H1 (cell line): ENCODE measurements at regions not wholly inside any gene's neighbourhood (a gene's known extent, or its start where the extent isn't known, plus 50 kb on each side); places are given as distances from the start of the nearest gene placed in this dataset.

Experiments used
- CTCF ChIA-PET: fragments of 300-600 bp; sonication (Branson Sonifier 250); formaldehyde crosslinking; loops from one replicate; lab custom pipeline; 2021; ENCODE audit not compliant: partially characterized antibody; lab: Charles Lee
- POLR2A ChIA-PET: fragments of 300-600 bp; sonication (Branson Sonifier 250); formaldehyde crosslinking; loops from one replicate; lab custom pipeline; 2021; ENCODE audit warnings: inconsistent platforms; ENCODE audit not compliant: partially characterized antibody; lab: Charles Lee
- DNase-seq, 2 experiments: peaks; one replicate each; pipeline versions ENCODE4 v3.0.0 to v3.0.0-alpha.2; 2010 to 2022; ENCODE audit warnings: low spot score in 2 of 2, low read depth in 1 of 2, mixed read lengths in 1 of 2
- FAIRE-seq: peaks from 2 replicates; lab custom pipeline; 2011; peaks lifted over from hg19 to GRCh38; lab: Jason Lieb, UNC
- H2AFZ ChIP-seq: 2 replicates; pipeline ENCODE4 v1.8.1; 2012; ENCODE audit warnings: low read length, inconsistent platforms
- H2AK5ac ChIP-seq: 2 replicates; pipeline ENCODE4 v1.6.1; 2013; ENCODE audit warnings: low read depth, low read length
- H2BK120ac ChIP-seq: replicated peaks from 2 replicates; pipeline ENCODE3; 2013; ENCODE audit warnings: low read depth, low read length, inconsistent platforms
- H2BK12ac ChIP-seq: 2 replicates; pipeline ENCODE4 v1.6.1; 2013; ENCODE audit warnings: low read depth, low read length
- H2BK15ac ChIP-seq: 2 replicates; pipeline ENCODE4 v1.6.1; 2013; ENCODE audit warnings: low read length
- H2BK20ac ChIP-seq: 2 replicates; pipeline ENCODE4 v1.6.1; 2013; ENCODE audit warnings: low read length
- H2BK5ac ChIP-seq: 2 replicates; pipeline ENCODE4 v1.6.1; 2013; ENCODE audit warnings: low read depth, low read length
- H3K14ac ChIP-seq: 2 replicates; pipeline ENCODE4 v1.6.1; 2013; ENCODE audit warnings: inconsistent platforms; ENCODE audit not compliant: insufficient read length
- H3K18ac ChIP-seq: 2 replicates; pipeline ENCODE4 v1.6.1; 2013; ENCODE audit warnings: low read length; ENCODE audit errors: extremely low read depth
- H3K23ac ChIP-seq: 2 replicates; pipeline ENCODE4 v1.6.1; 2013; ENCODE audit warnings: inconsistent platforms; ENCODE audit not compliant: insufficient read length
- H3K23me2 ChIP-seq: 2 replicates; pipeline ENCODE4 v1.6.1; 2013; ENCODE audit warnings: low read depth, low read length
- H3K27ac ChIP-seq: 2 replicates; pipeline ENCODE4 v1.6.1; 2011; ENCODE audit warnings: low read depth, low read length, inconsistent platforms
- H3K27me3 ChIP-seq, 4 experiments: replicated peaks in 1 of 4; 1 replicate in 1 of 4; 2 replicates in 3 of 4; pipeline versions ENCODE4 v1.6.1 to v1.8.1; 2011 to 2013; ENCODE audit warnings: low read length in 3 of 4, mild to moderate bottlenecking in 3 of 4, inconsistent platforms in 2 of 4, mixed read lengths in 2 of 4, moderate library complexity in 1 of 4; ENCODE audit not compliant: control insufficient read depth in 3 of 4, insufficient read depth in 3 of 4; ENCODE audit errors: extremely low read depth in 1 of 4
- H3K36me3 ChIP-seq, 4 experiments: 2 replicates each; pipeline versions ENCODE4 v1.6.1 to v1.8.1; 2011 to 2013; ENCODE audit warnings: mild to moderate bottlenecking in 4 of 4, low read length in 3 of 4, moderate library complexity in 2 of 4, control low read depth in 1 of 4, inconsistent platforms in 1 of 4; ENCODE audit not compliant: insufficient read depth in 4 of 4, control insufficient read depth in 2 of 4
- H3K4ac ChIP-seq: replicated peaks from 2 replicates; pipeline ENCODE3; 2013; ENCODE audit warnings: low read length, low read depth, mixed read lengths, inconsistent platforms; ENCODE audit not compliant: insufficient read length
- H3K4me1 ChIP-seq, 4 experiments: replicated peaks in 1 of 4; 1 replicate in 1 of 4; 2 replicates in 3 of 4; pipeline versions ENCODE4 v1.6.1 to v1.8.1; 2011 to 2013; ENCODE audit warnings: low read length in 3 of 4, inconsistent platforms in 2 of 4, mixed read lengths in 1 of 4; ENCODE audit not compliant: insufficient read depth in 4 of 4, control insufficient read depth in 3 of 4
- H3K4me2 ChIP-seq, 2 experiments: 2 replicates each; pipeline versions ENCODE4 v1.6.1 to v1.8.1; 2011 to 2013; ENCODE audit warnings: low read depth in 2 of 2, low read length in 2 of 2, control low read depth in 1 of 2, inconsistent platforms in 1 of 2, mild to moderate bottlenecking in 1 of 2; ENCODE audit not compliant: insufficient read depth in 1 of 2
- H3K4me3 ChIP-seq, 4 experiments: fragments of 200-600, 300-600 bp in 1 of 4; sonication (generic), shearing (Covaris generic), sonication (Bioruptor Twin) in 1 of 4; 2 replicates each; pipeline versions ENCODE4 v1.5.1 to v1.8.1; 2011 to 2016; ENCODE audit warnings: low read length in 4 of 4, low read depth in 3 of 4, control low read depth in 2 of 4, inconsistent platforms in 2 of 4, mild to moderate bottlenecking in 2 of 4, mixed read lengths in 1 of 4, moderate library complexity in 1 of 4; ENCODE audit not compliant: insufficient read depth in 2 of 4; ENCODE audit errors: extremely low read depth in 1 of 4
- H3K56ac ChIP-seq: replicated peaks from 2 replicates; pipeline ENCODE3; 2013; ENCODE audit warnings: low read depth, mild to moderate bottlenecking, mixed read lengths, low read length, inconsistent platforms; ENCODE audit not compliant: insufficient read length
- H3K79me1 ChIP-seq: 2 replicates; pipeline ENCODE4 v1.6.1; 2013; ENCODE audit warnings: low read depth, low read length, control low read depth
- H3K79me2 ChIP-seq, 2 experiments: 2 replicates each; pipeline versions ENCODE4 v1.6.1 to v1.8.1; 2012 to 2013; ENCODE audit warnings: low read length in 2 of 2, mild to moderate bottlenecking in 2 of 2, inconsistent platforms in 1 of 2; ENCODE audit not compliant: insufficient read depth in 2 of 2, control insufficient read depth in 1 of 2
- H3K9ac ChIP-seq, 4 experiments: replicated peaks in 1 of 4; 1 replicate in 1 of 4; 2 replicates in 3 of 4; pipeline versions ENCODE4 v1.6.1 to v1.8.1; 2011 to 2013; ENCODE audit warnings: low read depth in 3 of 4, low read length in 3 of 4, control low read depth in 2 of 4, mild to moderate bottlenecking in 2 of 4, moderate library complexity in 2 of 4, inconsistent platforms in 1 of 4; ENCODE audit errors: extremely low read depth in 1 of 4
- H3K9me3 ChIP-seq, 2 experiments: 2 replicates each; pipeline versions ENCODE4 v1.6.1 to v1.8.1; 2012 to 2013; ENCODE audit warnings: mild to moderate bottlenecking in 2 of 2, moderate library complexity in 2 of 2, control low read depth in 1 of 2, inconsistent platforms in 1 of 2, low read depth in 1 of 2, low read length in 1 of 2, mixed read lengths in 1 of 2; ENCODE audit not compliant: insufficient read depth in 2 of 2
- H4K20me1 ChIP-seq, 2 experiments: replicated peaks in 1 of 2; 2 replicates each; pipeline versions ENCODE3 to v1.8.1; 2011 to 2013; ENCODE audit warnings: inconsistent platforms in 2 of 2, low read length in 2 of 2, mild to moderate bottlenecking in 1 of 2; ENCODE audit not compliant: insufficient read depth in 2 of 2, control insufficient read depth in 1 of 2
- H4K5ac ChIP-seq: 2 replicates; pipeline ENCODE4 v1.6.1; 2013; ENCODE audit warnings: low read length, low read depth, mixed read lengths, inconsistent platforms; ENCODE audit not compliant: insufficient read length
- H4K8ac ChIP-seq: 2 replicates; pipeline ENCODE4 v1.8.0; 2013; ENCODE audit warnings: mild to moderate bottlenecking, moderate library complexity, low read length, inconsistent platforms; ENCODE audit not compliant: insufficient read depth; ENCODE audit errors: extremely low read depth
- H4K91ac ChIP-seq: replicated peaks from 2 replicates; pipeline ENCODE3; 2013; ENCODE audit warnings: low read length, mixed read lengths, inconsistent platforms; ENCODE audit not compliant: insufficient read length
- CHD2 ChIP-seq: IDR thresholded peaks from 2 replicates; pipeline ENCODE4 v1.6.1; 2012; ENCODE audit warnings: low read length, improper control_type of control experiment
- EP300 ChIP-seq, 2 experiments: IDR thresholded peaks; 1 replicate in 1 of 2; 2 replicates in 1 of 2; pipeline ENCODE4 v1.6.1; 2011 to 2012; ENCODE audit warnings: low read depth in 2 of 2, low read length in 2 of 2, mild to moderate bottlenecking in 2 of 2, borderline replicate concordance in 1 of 2, inconsistent platforms in 1 of 2, moderate library complexity in 1 of 2
- FOSL1 ChIP-seq: IDR thresholded peaks from 2 replicates; pipeline ENCODE4 v1.6.1; 2011; ENCODE audit warnings: mild to moderate bottlenecking, low read depth, low read length, moderate library complexity; ENCODE audit not compliant: insufficient read depth
- HDAC2 ChIP-seq, 2 experiments: fragments of 300-600 bp in 1 of 2; sonication (generic) in 1 of 2; IDR thresholded peaks; 2 replicates each; pipeline ENCODE4 v1.6.1; 2011 to 2012; ENCODE audit warnings: low read depth in 2 of 2, low read length in 2 of 2, mild to moderate bottlenecking in 2 of 2, moderate library complexity in 2 of 2, borderline replicate concordance in 1 of 2, inconsistent platforms in 1 of 2
- HDAC6 ChIP-seq: IDR thresholded peaks from one replicate; pipeline ENCODE4 v1.7.1; 2012; ENCODE audit warnings: low read depth, mild to moderate bottlenecking, inconsistent platforms, low read length, moderate library complexity
- PHF8 ChIP-seq: fragments of 200-600 bp; sonication (generic); conservative IDR thresholded peaks from 2 replicates; pipeline ENCODE4 v1.7.1; 2012; ENCODE audit warnings: low read depth, mild to moderate bottlenecking, inconsistent platforms, low read length, moderate library complexity
- RBBP5 ChIP-seq: IDR thresholded peaks from 2 replicates; pipeline ENCODE4 v1.7.1; 2012; ENCODE audit warnings: low read depth, mild to moderate bottlenecking, inconsistent platforms, low read length, moderate library complexity, borderline replicate concordance
- SIX5 ChIP-seq: IDR thresholded peaks from 2 replicates; pipeline ENCODE4 v1.6.1; 2011; ENCODE audit warnings: mild to moderate bottlenecking, low read depth, low read length
- SP1 ChIP-seq: IDR thresholded peaks from 2 replicates; pipeline ENCODE4 v1.6.1; 2011; ENCODE audit warnings: low read depth, low read length
- WGBS, 2 experiments: shearing (Covaris generic) in 1 of 2; methylation state at CpG; one replicate each; pipeline versions ENCODE4 v1.1.6 to v1.1.7; 2013 to 2015; ENCODE audit warnings: low lambda C conversion rate in 2 of 2, mixed read lengths in 2 of 2, inconsistent platforms in 1 of 2, low coverage in 1 of 2, missing lambda C conversion rate in 1 of 2; ENCODE audit not compliant: insufficient replicate concordance in 2 of 2, insufficient coverage in 1 of 2, insufficient read length in 1 of 2; ENCODE audit errors: extremely low coverage in 1 of 2, missing lambda C conversion rate in 1 of 2; 5-methylcytosine and 5-hydroxymethylcytosine counted together
- TF ChIP-seq, protein P1 (sequence below): IDR thresholded peaks from 2 replicates; pipeline ENCODE4 v1.6.1; 2012; ENCODE audit warnings: inconsistent platforms
- TF ChIP-seq, protein P2 (sequence below): IDR thresholded peaks from 2 replicates; pipeline ENCODE4 v1.6.1; 2011; ENCODE audit warnings: low read length, improper control_type of control experiment
- TF ChIP-seq, protein P3 (sequence below): IDR thresholded peaks from 2 replicates; pipeline ENCODE4 v1.6.1; 2012; ENCODE audit warnings: inconsistent platforms

DNA sequence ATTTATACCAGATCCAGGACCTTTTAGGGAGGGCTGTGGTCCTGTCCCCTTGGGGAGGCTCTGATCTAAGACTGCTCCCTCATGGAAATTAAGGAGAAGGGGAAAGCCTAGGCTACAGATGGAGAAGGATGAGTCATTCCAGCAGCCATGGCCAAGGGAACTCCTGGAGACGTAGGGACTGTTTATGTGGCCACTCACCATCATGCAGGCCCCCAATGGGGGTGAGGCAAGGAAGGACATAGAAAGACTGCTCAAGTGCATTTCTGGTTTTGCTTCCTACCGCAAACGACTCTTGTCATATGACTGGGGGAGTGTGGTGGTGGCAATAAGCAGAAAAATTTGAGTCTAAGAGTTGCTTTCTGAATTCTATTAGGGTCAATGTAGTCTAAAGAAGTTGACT is 54.0 kb upstream of the CYP1B1 start:
- H3K56ac ChIP-seq: no peak overlapping the region
- H4K8ac ChIP-seq: no peak overlapping the region
- H4K20me1 ChIP-seq: no peaks in the 10 kb centered on the region
- H3K27me3 ChIP-seq: 0 out of 7 replicates have a peak, but pooled peaks cover 0 to 2% (median 0%) of the 10 kb centered on the region in 4 experiments
- POLR2A ChIA-PET: no interaction called here
- H2BK12ac ChIP-seq: no peak overlapping the region
- no peak overlapping the region for H2BK20ac ChIP-seq
- DNase-seq: no peak
- H3K23me2 ChIP-seq: no peaks in the 10 kb centered on the region
- no peak overlapping the region for H3K4me2 ChIP-seq
- H3K36me3 ChIP-seq: peaks cover 0 to 4% (median 0%) of the 10 kb centered on the region in 4 experiments; a peak in 1 of 8 replicates
- no peak overlapping the region for H2BK5ac ChIP-seq
- H2BK15ac ChIP-seq: no peak overlapping the region
- no peak overlapping the region for H3K9ac ChIP-seq
- H3K4ac ChIP-seq: no peak overlapping the region
- peaks cover 22% of the 10 kb centered on the region in 2 experiments for H3K9me3 ChIP-seq
- H3K23ac ChIP-seq: no peak overlapping the region
- H2AK5ac ChIP-seq: no peak overlapping the region
- no peak overlapping the region for H4K5ac ChIP-seq
- no peak overlapping the region for H3K18ac ChIP-seq
- H2BK120ac ChIP-seq: no peak overlapping the region
- no peaks in the 10 kb centered on the region for H3K79me1 ChIP-seq
- no peak overlapping the region for H3K27ac ChIP-seq
- H3K79me2 ChIP-seq: no peaks in the 10 kb centered on the region
- no peak overlapping the region for H3K4me3 ChIP-seq
- H3K4me1 ChIP-seq: no peaks in the 10 kb centered on the region
- no peak for FAIRE-seq
- CTCF ChIA-PET: no interaction called here
- WGBS, 2 experiments: 90% methylated on average over 3 of the region's 3 CpGs; no CpG with 5 or more reads in 1 of the 2 experiments
- no peak overlapping the region for H4K91ac ChIP-seq
- H2AFZ ChIP-seq: no peak overlapping the region
- no peak overlapping the region for H3K14ac ChIP-seq
- TF ChIP-seq PHF8 (no peak), SP1 (no peak), FOSL1 (no peak), EP300 (IDR thresholded peaks at IDR 0.05; ENCODE audit: borderline replicate concordance in 1 of 2, low read depth in 2 of 2, low read length in 2 of 2) (no peak), RBBP5 (no peak), SIX5 (no peak), CHD2 (no peak), HDAC2 (IDR thresholded peaks at IDR 0.05; ENCODE audit: borderline replicate concordance in 1 of 2, low read depth in 2 of 2, low read length in 2 of 2) (no peak), HDAC6 (no peak)
- TF ChIP-seq, protein P1, sequence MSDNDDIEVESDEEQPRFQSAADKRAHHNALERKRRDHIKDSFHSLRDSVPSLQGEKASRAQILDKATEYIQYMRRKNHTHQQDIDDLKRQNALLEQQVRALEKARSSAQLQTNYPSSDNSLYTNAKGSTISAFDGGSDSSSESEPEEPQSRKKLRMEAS: no peak
- TF ChIP-seq, protein P2, sequence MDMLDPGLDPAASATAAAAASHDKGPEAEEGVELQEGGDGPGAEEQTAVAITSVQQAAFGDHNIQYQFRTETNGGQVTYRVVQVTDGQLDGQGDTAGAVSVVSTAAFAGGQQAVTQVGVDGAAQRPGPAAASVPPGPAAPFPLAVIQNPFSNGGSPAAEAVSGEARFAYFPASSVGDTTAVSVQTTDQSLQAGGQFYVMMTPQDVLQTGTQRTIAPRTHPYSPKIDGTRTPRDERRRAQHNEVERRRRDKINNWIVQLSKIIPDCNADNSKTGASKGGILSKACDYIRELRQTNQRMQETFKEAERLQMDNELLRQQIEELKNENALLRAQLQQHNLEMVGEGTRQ: no peak
- TF ChIP-seq, protein P3, sequence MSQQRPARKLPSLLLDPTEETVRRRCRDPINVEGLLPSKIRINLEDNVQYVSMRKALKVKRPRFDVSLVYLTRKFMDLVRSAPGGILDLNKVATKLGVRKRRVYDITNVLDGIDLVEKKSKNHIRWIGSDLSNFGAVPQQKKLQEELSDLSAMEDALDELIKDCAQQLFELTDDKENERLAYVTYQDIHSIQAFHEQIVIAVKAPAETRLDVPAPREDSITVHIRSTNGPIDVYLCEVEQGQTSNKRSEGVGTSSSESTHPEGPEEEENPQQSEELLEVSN: no peak
